ENCODE measurements at regions not wholly inside any gene's neighbourhood (a gene's known extent, or its start where the extent isn't known, plus 50 kb on each side); places are given as distances from the start of the nearest gene placed in this dataset.

GRCh38 chr16:52309446-52310416 is 237.2 kb downstream of the TOX3 start:
- TF ChIP-seq EZH2 (IDR thresholded peaks at IDR 0.05; ENCODE audit: borderline replicate concordance, low read depth, low read length, severe bottlenecking) (no peak), CTCF (IDR thresholded peaks at IDR 0.05; ENCODE audit: extremely low read depth in 1 of 2, insufficient read depth in 1 of 2, low read depth in 1 of 2, low read length in 2 of 2) (no peak)
- no TSS peak for BruUV-seq (replicated peaks)

GRCh38 chr16:52308051-52308450 is 238.9 kb downstream of the TOX3 start:
- Histone ChIP-seq H3K4me1 (ENCODE audit: control insufficient read depth, extremely low read depth, insufficient read depth, low read length) (no peaks in the 10 kb centered on the region), H3K36me3 (ENCODE audit: control insufficient read depth in 2 of 2, extremely low read depth in 1 of 2, insufficient read depth in 2 of 2, low read length in 2 of 2) (no peaks in the 10 kb centered on the region), H2AFZ (ENCODE audit: low read depth, low read length) (no peak overlapping the region), H4K20me1 (replicated peaks; ENCODE audit: control insufficient read depth, extremely low read depth, insufficient read depth, low read length) (no peaks in the 10 kb centered on the region), H3K9me1 (replicated peaks; ENCODE audit: control insufficient read depth, extremely low read depth, insufficient read depth, low read length) (no peaks in the 10 kb centered on the region), H3K9me3 (replicated peaks; ENCODE audit: control insufficient read depth, insufficient read depth, low read length) (peaks cover 1% of the 10 kb centered on the region), H3K79me2 (ENCODE audit: control insufficient read depth, insufficient read depth, low read length) (no peaks in the 10 kb centered on the region), H3K27me3 (ENCODE audit: control insufficient read depth in 2 of 2, insufficient read depth in 2 of 2, low read length in 2 of 2) (no peaks in the 10 kb centered on the region), H3K9ac (replicated peaks; ENCODE audit: extremely low read depth, insufficient read depth, low read length) (no peak overlapping the region), H3K4me2 (ENCODE audit: insufficient read depth, low read length) (no peak overlapping the region), H3K4me3 (replicated peaks in 1 of 3; ENCODE audit: insufficient read depth in 1 of 3, low read depth in 1 of 3, low read length in 3 of 3) (no peak overlapping the region), H3K27ac (ENCODE audit: insufficient read depth, low read depth, low read length) (no peak overlapping the region)
- intact Hi-C loops (cut with micrococcal nuclease) (no loop called here), dilution Hi-C loops (cut with MboI; ENCODE audit: extremely low pct_ligation_motif_present, low sequenced_read_pairs) (no loop called here)
- TF ChIP-seq MYC (IDR thresholded peaks at IDR 0.05; ENCODE audit: low read depth, low read length) (no peak), FOS (IDR thresholded peaks at IDR 0.05; ENCODE audit: borderline replicate concordance, insufficient read depth, low read length) (no peak)
- ChIA-PET CTCF (no interaction called here), POLR2A (no interaction called here)
- DNase-seq (ENCODE audit: low read depth, low spot score) (no peak), FAIRE-seq (no peak)
- BruUV-seq (replicated peaks), result no TSS peak

More at GRCh38 chr16:52309446-52310416, 237.2 kb downstream of the TOX3 start:
- dilution Hi-C loops (cut with MboI; ENCODE audit: extremely low pct_ligation_motif_present, low sequenced_read_pairs), result no loop called here
- intact Hi-C loops (cut with micrococcal nuclease), result no loop called here
- H3K9ac ChIP-seq (replicated peaks; ENCODE audit: extremely low read depth, insufficient read depth, low read length), result no peak overlapping the region
- H3K4me3 ChIP-seq (replicated peaks in 1 of 3; ENCODE audit: insufficient read depth in 1 of 3, low read depth in 1 of 3, low read length in 3 of 3), result no peak overlapping the region
- FAIRE-seq (no peak), DNase-seq (ENCODE audit: low read depth, low spot score) (no peak)
- no peak overlapping the region for H3K27ac ChIP-seq (ENCODE audit: insufficient read depth, low read depth, low read length)
- CTCF ChIA-PET, result no interaction called here
- peaks cover 3% of the 10 kb centered on the region for H3K9me3 ChIP-seq (replicated peaks; ENCODE audit: control insufficient read depth, insufficient read depth, low read length)
- no peaks in the 10 kb centered on the region for H3K9me1 ChIP-seq (replicated peaks; ENCODE audit: control insufficient read depth, extremely low read depth, insufficient read depth, low read length)
- H3K4me2 ChIP-seq (ENCODE audit: insufficient read depth, low read length), result no peak overlapping the region
- H2AFZ ChIP-seq (ENCODE audit: low read depth, low read length), result no peak overlapping the region
- no peaks in the 10 kb centered on the region for H3K4me1 ChIP-seq (ENCODE audit: control insufficient read depth, extremely low read depth, insufficient read depth, low read length)
- H3K79me2 ChIP-seq (ENCODE audit: control insufficient read depth, insufficient read depth, low read length), result no peaks in the 10 kb centered on the region
- POLR2A ChIA-PET, result no interaction called here
- H4K20me1 ChIP-seq (replicated peaks; ENCODE audit: control insufficient read depth, extremely low read depth, insufficient read depth, low read length), result no peaks in the 10 kb centered on the region
- H3K36me3 ChIP-seq (ENCODE audit: control insufficient read depth in 2 of 2, extremely low read depth in 1 of 2, insufficient read depth in 2 of 2, low read length in 2 of 2), result no peaks in the 10 kb centered on the region
- no peaks in the 10 kb centered on the region for H3K27me3 ChIP-seq (ENCODE audit: control insufficient read depth in 2 of 2, insufficient read depth in 2 of 2, low read length in 2 of 2)

All from endothelial cell of umbilical vein (primary cell).